ENCODE measurements at regions not wholly inside any gene's neighbourhood (a gene's known extent, or its start where the extent isn't known, plus 50 kb on each side); places are given as distances from the start of the nearest gene placed in this dataset.

DNA sequence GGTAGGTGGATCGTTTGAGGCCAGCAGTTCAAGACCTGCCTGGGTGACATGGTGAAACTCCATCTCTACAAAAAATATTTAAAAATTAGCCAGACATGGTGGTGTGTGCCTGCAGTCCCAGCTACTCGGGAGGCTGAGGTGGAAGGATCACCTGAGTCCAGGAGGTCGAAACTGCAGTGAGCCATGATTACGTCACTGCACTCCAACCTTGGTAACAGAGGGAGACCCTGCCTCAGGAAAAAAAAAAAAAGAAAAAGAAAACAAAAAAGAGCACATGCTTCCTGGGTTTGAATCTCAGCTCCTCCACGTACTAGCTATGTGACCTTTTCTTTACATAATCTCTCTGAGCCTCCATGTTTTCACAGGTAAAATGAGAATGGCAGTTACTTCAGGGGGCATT lies 86.3 kb upstream of the CALM2 start:
- Histone ChIP-seq H3K4me1 (replicated peaks in 1 of 2; ENCODE audit: control insufficient read depth in 2 of 2, insufficient read depth in 2 of 2, low read length in 2 of 2) (peaks cover 0 to 2% of the 10 kb centered on the region in 2 experiments; a peak in 2 of 5 replicates), H4K20me1 (replicated peaks; ENCODE audit: control insufficient read depth, insufficient read depth, low read length) (no peaks in the 10 kb centered on the region), H3K27ac (ENCODE audit: extremely low read depth, low read depth, low read length) (no peak overlapping the region), H3K4me3 (no peak overlapping the region), H3K9me3 (replicated peaks; ENCODE audit: control insufficient read depth, insufficient read depth, low read depth, low read length) (no peaks in the 10 kb centered on the region), H3K4me2 (ENCODE audit: insufficient read depth, low read length) (no peak overlapping the region), H3K9me1 (ENCODE audit: control insufficient read depth, insufficient read depth, low read length) (no peaks in the 10 kb centered on the region), H3K9ac (ENCODE audit: insufficient read depth in 1 of 2, low read depth in 2 of 2, low read length in 2 of 2) (no peak overlapping the region; a peak in 1 of 4 replicates), H3K27me3 (ENCODE audit: control insufficient read depth in 2 of 2, insufficient read depth in 2 of 2, low read length in 2 of 2) (no peaks in the 10 kb centered on the region), H3K79me2 (ENCODE audit: control insufficient read depth, insufficient read depth, low read length) (no peaks in the 10 kb centered on the region), H3K36me3 (ENCODE audit: control insufficient read depth, insufficient read depth, low read length) (no peaks in the 10 kb centered on the region), H2AFZ (ENCODE audit: low read depth, low read length) (no peak overlapping the region)
- ATAC-seq (no peak), FAIRE-seq (peak; percentile 11), DNase-seq (ENCODE audit: extremely low read depth in 1 of 4, low spot score in 3 of 4) (no peak)
- intact Hi-C loops (cut with micrococcal nuclease) (no loop called here), in situ Hi-C loops (cut with MboI) (no loop called here)
- CTCF ChIA-PET (ENCODE audit: low intra/inter-chr PET ratio): no interaction called here
- BruUV-seq (replicated peaks): no TSS peak
- POLR2A ChIA-PET: interaction anchor here (1.0 kb wide), 1 partner anchor 9 kb away, joined by 4 read pairs; no protein-coding TSS in a partner anchor
- 49% methylated on average over 5 of the region's 5 CpGs for WGBS (ENCODE audit: insufficient coverage, low coverage, missing lambda C conversion rate)
- no peak for TF ChIP-seq ZNF212 (CRISPR knock-in tag; IDR thresholded peaks at IDR 0.05)
- TF ChIP-seq SMAD3 (CRISPR knock-in tag; conservative IDR thresholded peaks at IDR 0.05): no peak
- TF ChIP-seq, protein P1, sequence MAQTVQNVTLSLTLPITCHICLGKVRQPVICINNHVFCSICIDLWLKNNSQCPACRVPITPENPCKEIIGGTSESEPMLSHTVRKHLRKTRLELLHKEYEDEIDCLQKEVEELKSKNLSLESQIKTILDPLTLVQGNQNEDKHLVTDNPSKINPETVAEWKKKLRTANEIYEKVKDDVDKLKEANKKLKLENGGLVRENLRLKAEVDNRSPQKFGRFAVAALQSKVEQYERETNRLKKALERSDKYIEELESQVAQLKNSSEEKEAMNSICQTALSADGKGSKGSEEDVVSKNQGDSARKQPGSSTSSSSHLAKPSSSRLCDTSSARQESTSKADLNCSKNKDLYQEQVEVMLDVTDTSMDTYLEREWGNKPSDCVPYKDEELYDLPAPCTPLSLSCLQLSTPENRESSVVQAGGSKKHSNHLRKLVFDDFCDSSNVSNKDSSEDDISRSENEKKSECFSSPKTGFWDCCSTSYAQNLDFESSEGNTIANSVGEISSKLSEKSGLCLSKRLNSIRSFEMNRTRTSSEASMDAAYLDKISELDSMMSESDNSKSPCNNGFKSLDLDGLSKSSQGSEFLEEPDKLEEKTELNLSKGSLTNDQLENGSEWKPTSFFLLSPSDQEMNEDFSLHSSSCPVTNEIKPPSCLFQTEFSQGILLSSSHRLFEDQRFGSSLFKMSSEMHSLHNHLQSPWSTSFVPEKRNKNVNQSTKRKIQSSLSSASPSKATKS (CRISPR knock-in tag; IDR thresholded peaks at IDR 0.05): no peak
- TF ChIP-seq MYC (IDR thresholded peaks at IDR 0.05; ENCODE audit: low read depth, low read length): no peak
- TF ChIP-seq MYC (CRISPR knock-in tag; IDR thresholded peaks at IDR 0.05; ENCODE audit: borderline replicate concordance, low read depth): no peak
- TF ChIP-seq YBX1 (IDR thresholded peaks at IDR 0.05): no peak
- TF ChIP-seq, protein P2, sequence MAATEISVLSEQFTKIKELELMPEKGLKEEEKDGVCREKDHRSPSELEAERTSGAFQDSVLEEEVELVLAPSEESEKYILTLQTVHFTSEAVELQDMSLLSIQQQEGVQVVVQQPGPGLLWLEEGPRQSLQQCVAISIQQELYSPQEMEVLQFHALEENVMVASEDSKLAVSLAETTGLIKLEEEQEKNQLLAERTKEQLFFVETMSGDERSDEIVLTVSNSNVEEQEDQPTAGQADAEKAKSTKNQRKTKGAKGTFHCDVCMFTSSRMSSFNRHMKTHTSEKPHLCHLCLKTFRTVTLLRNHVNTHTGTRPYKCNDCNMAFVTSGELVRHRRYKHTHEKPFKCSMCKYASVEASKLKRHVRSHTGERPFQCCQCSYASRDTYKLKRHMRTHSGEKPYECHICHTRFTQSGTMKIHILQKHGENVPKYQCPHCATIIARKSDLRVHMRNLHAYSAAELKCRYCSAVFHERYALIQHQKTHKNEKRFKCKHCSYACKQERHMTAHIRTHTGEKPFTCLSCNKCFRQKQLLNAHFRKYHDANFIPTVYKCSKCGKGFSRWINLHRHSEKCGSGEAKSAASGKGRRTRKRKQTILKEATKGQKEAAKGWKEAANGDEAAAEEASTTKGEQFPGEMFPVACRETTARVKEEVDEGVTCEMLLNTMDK (IDR thresholded peaks at IDR 0.05; ENCODE audit: borderline replicate concordance, insufficient read depth, low read depth, low read length, poor library complexity, severe bottlenecking): no peak
- TF ChIP-seq MED1 (CRISPR knock-in tag; IDR thresholded peaks at IDR 0.05; ENCODE audit: borderline replicate concordance): no peak
- TF ChIP-seq SFPQ (IDR thresholded peaks at IDR 0.05; ENCODE audit: low read depth, low read length): no peak
- no peak for TF ChIP-seq KAT2B (IDR thresholded peaks at IDR 0.05; ENCODE audit: low read depth, low read length)
- TF ChIP-seq E2F6 (IDR thresholded peaks at IDR 0.05; ENCODE audit: borderline replicate concordance in 1 of 2, extremely low read depth in 1 of 2, insufficient read depth in 1 of 2, insufficient read length in 1 of 2, low read depth in 1 of 2, low read length in 1 of 2, poor library complexity in 1 of 2, severe bottlenecking in 1 of 2): no peak
- no peak for TF ChIP-seq NR2C1 (IDR thresholded peaks at IDR 0.05)
- no peak for TF ChIP-seq NR2C1 (tag; IDR thresholded peaks at IDR 0.05)

All from K562 (cell line).